Mesenchymal stem cell (in vitro differentiated cells and primary cell): ENCODE measurements at regions not wholly inside any gene's neighbourhood (a gene's known extent, or its start where the extent isn't known, plus 50 kb on each side); places are given as distances from the start of the nearest gene placed in this dataset.

Experiments used
- DNase-seq: peaks from one replicate; pipeline ENCODE4 v3.0.0-alpha.2; 2013
- H2AFZ ChIP-seq: one replicate; pipeline ENCODE4 v1.6.1; 2013; ENCODE audit warnings: low read depth, mild to moderate bottlenecking, control low read depth, inconsistent platforms, low read length, moderate library complexity
- H2AK5ac ChIP-seq: 2 replicates; pipeline ENCODE4 v1.6.1; 2013; ENCODE audit warnings: low read length, moderate library complexity, mild to moderate bottlenecking, inconsistent platforms; ENCODE audit not compliant: severe bottlenecking
- H2BK120ac ChIP-seq: one replicate; pipeline ENCODE4 v1.6.1; 2013; ENCODE audit warnings: low read depth, mild to moderate bottlenecking, inconsistent platforms, low read length, moderate library complexity
- H2BK12ac ChIP-seq, 2 experiments: one replicate each; pipeline ENCODE4 v1.6.1; 2013; ENCODE audit warnings: inconsistent platforms in 2 of 2, low read length in 2 of 2, mild to moderate bottlenecking in 2 of 2, moderate library complexity in 2 of 2, control low read depth in 1 of 2
- H2BK15ac ChIP-seq: one replicate; pipeline ENCODE4 v1.6.1; 2013; ENCODE audit warnings: mild to moderate bottlenecking, low read depth, inconsistent platforms; ENCODE audit not compliant: poor library complexity, severe bottlenecking
- H2BK5ac ChIP-seq: 2 replicates; pipeline ENCODE4 v1.6.1; 2013; ENCODE audit warnings: low read depth, mild to moderate bottlenecking, low read length, control low read depth, inconsistent platforms; ENCODE audit not compliant: poor library complexity, severe bottlenecking
- H3K14ac ChIP-seq, 2 experiments: one replicate each; pipeline ENCODE4 v1.6.1; 2013; ENCODE audit warnings: inconsistent platforms in 2 of 2, low read length in 2 of 2, control low read depth in 1 of 2, mild to moderate bottlenecking in 1 of 2, moderate library complexity in 1 of 2
- H3K18ac ChIP-seq, 2 experiments: one replicate each; pipeline ENCODE4 v1.6.1; 2013; ENCODE audit warnings: inconsistent platforms in 2 of 2, low read length in 2 of 2, control low read depth in 1 of 2, low read depth in 1 of 2, mild to moderate bottlenecking in 1 of 2
- H3K23ac ChIP-seq, 2 experiments: one replicate each; pipeline ENCODE4 v1.6.1; 2013; ENCODE audit warnings: inconsistent platforms in 2 of 2, low read length in 2 of 2, mild to moderate bottlenecking in 2 of 2, moderate library complexity in 2 of 2, control low read depth in 1 of 2
- H3K27ac ChIP-seq: 2 replicates; pipeline ENCODE4 v1.5.1; 2013; ENCODE audit warnings: mild to moderate bottlenecking, moderate library complexity, low read length, control low read depth, inconsistent platforms; ENCODE audit not compliant: poor library complexity, severe bottlenecking
- H3K27me3 ChIP-seq, 2 experiments: 2 replicates each; pipeline versions ENCODE4 v1.6.1 to v1.7.0; 2013; ENCODE audit warnings: low read length in 2 of 2, mild to moderate bottlenecking in 2 of 2, moderate library complexity in 2 of 2, control low read depth in 1 of 2, inconsistent platforms in 1 of 2; ENCODE audit not compliant: control insufficient read depth in 1 of 2, insufficient read depth in 1 of 2
- H3K36me3 ChIP-seq, 2 experiments: 2 replicates each; pipeline versions ENCODE4 v1.6.1 to v1.7.0; 2013; ENCODE audit warnings: low read length in 2 of 2, control low read depth in 1 of 2, inconsistent platforms in 1 of 2, low read depth in 1 of 2, mild to moderate bottlenecking in 1 of 2; ENCODE audit not compliant: insufficient read depth in 2 of 2, control insufficient read depth in 1 of 2
- H3K4ac ChIP-seq, 2 experiments: one replicate each; pipeline ENCODE4 v1.6.1; 2013; ENCODE audit warnings: inconsistent platforms in 2 of 2, low read length in 2 of 2, mild to moderate bottlenecking in 2 of 2, moderate library complexity in 2 of 2, control low read depth in 1 of 2, low read depth in 1 of 2
- H3K4me1 ChIP-seq: 2 replicates; pipeline ENCODE4 v1.6.1; 2013; ENCODE audit warnings: low read depth, low read length, control low read depth; ENCODE audit not compliant: control insufficient read depth, insufficient read depth
- H3K4me2 ChIP-seq: 2 replicates; pipeline ENCODE4 v1.6.1; 2013; ENCODE audit warnings: low read length, mild to moderate bottlenecking, inconsistent platforms; ENCODE audit not compliant: poor library complexity, severe bottlenecking
- H3K4me3 ChIP-seq, 2 experiments: 2 replicates each; pipeline versions ENCODE4 v1.5.1 to v1.7.0; 2013; ENCODE audit warnings: low read length in 2 of 2, mild to moderate bottlenecking in 2 of 2, control low read depth in 1 of 2, low read depth in 1 of 2; ENCODE audit not compliant: insufficient read depth in 1 of 2
- H3K79me1 ChIP-seq: replicated peaks from 2 replicates; pipeline ENCODE4 v1.6.1; 2013; ENCODE audit warnings: mild to moderate bottlenecking, control low read depth, low read length, inconsistent platforms; ENCODE audit not compliant: poor library complexity, severe bottlenecking
- H3K9ac ChIP-seq: 2 replicates; pipeline ENCODE4 v1.7.0; 2013; ENCODE audit warnings: mild to moderate bottlenecking, low read length, moderate library complexity
- H3K9me3 ChIP-seq: 2 replicates; pipeline ENCODE4 v1.7.0; 2013; ENCODE audit warnings: mild to moderate bottlenecking, low read length; ENCODE audit not compliant: control insufficient read depth
- H4K8ac ChIP-seq: one replicate; pipeline ENCODE4 v1.6.1; 2013; ENCODE audit warnings: inconsistent platforms, mild to moderate bottlenecking, low read length, moderate library complexity
- H4K91ac ChIP-seq: one replicate; pipeline ENCODE4 v1.6.1; 2013; ENCODE audit warnings: mild to moderate bottlenecking, low read length, inconsistent platforms
- WGBS: methylation state at CpG from one replicate; pipeline ENCODE4 v1.1.7; 2013; ENCODE audit warnings: mixed read lengths; 5-methylcytosine and 5-hydroxymethylcytosine counted together

GRCh38 chr13:109631069-109631468 lies 155.3 kb downstream of the IRS2 start:
- no peak overlapping the region for H3K18ac ChIP-seq
- no peak overlapping the region for H3K14ac ChIP-seq
- no peaks in the 10 kb centered on the region for H3K27me3 ChIP-seq
- H3K27ac ChIP-seq: no peak overlapping the region
- no peak overlapping the region for H2BK12ac ChIP-seq
- H3K79me1 ChIP-seq: no peaks in the 10 kb centered on the region
- H2BK120ac ChIP-seq: no peak overlapping the region
- no peak overlapping the region for H3K4me3 ChIP-seq
- no peak overlapping the region for H3K9ac ChIP-seq
- no peak overlapping the region for H3K4ac ChIP-seq
- no peak overlapping the region for H4K8ac ChIP-seq
- no peak overlapping the region for H2BK5ac ChIP-seq
- H2AFZ ChIP-seq: no peak overlapping the region
- H3K9me3 ChIP-seq: no peaks in the 10 kb centered on the region
- no peak overlapping the region for H2AK5ac ChIP-seq
- no peak overlapping the region for H3K23ac ChIP-seq
- DNase-seq: no peak
- H2BK15ac ChIP-seq: no peak overlapping the region
- 85% methylated on average over 3 of the region's 5 CpGs for WGBS
- no peaks in the 10 kb centered on the region for H3K36me3 ChIP-seq
- no peak overlapping the region for H3K4me2 ChIP-seq
- no peak overlapping the region for H4K91ac ChIP-seq
- no peaks in the 10 kb centered on the region for H3K4me1 ChIP-seq

- Histone ChIP-seq H3K36me3 (no peaks in the 10 kb centered on the region), H3K4me2 (no peak overlapping the region), H3K27ac (no peak overlapping the region), H3K9me3 (no peaks in the 10 kb centered on the region), H3K18ac (no peak overlapping the region), H3K23ac (no peak overlapping the region), H3K4me3 (no peak overlapping the region), H3K79me1 (no peaks in the 10 kb centered on the region), H4K91ac (no peak overlapping the region), H3K9ac (no peak overlapping the region), H2BK15ac (no peak overlapping the region), H3K27me3 (no peaks in the 10 kb centered on the region), H2BK12ac (peak overlapping the region in 1 of 2 experiments; percentile 47), H4K8ac (no peak overlapping the region), H2BK120ac (no peak overlapping the region), H2AK5ac (no peak overlapping the region), H3K4me1 (no peaks in the 10 kb centered on the region), H3K4ac (no peak overlapping the region), H2BK5ac (no peak overlapping the region), H3K14ac (peak overlapping the region in 1 of 2 experiments; percentile 13), H2AFZ (no peak overlapping the region)
- 93% methylated on average over 5 of the region's 6 CpGs for WGBS
- no peak for DNase-seq
Observed at GRCh38 chr13:109630271-109630670, 156.1 kb downstream of the IRS2 start.

GRCh38 chr13:109629737-109630136 lies 156.6 kb downstream of the IRS2 start:
- Histone ChIP-seq H2BK15ac (no peak overlapping the region), H3K4ac (no peak overlapping the region), H2BK120ac (no peak overlapping the region), H3K4me1 (no peaks in the 10 kb centered on the region), H3K36me3 (no peaks in the 10 kb centered on the region), H3K9ac (no peak overlapping the region), H3K4me3 (no peak overlapping the region), H2AFZ (no peak overlapping the region), H3K18ac (no peak overlapping the region), H4K8ac (no peak overlapping the region), H3K23ac (no peak overlapping the region), H2BK12ac (no peak overlapping the region), H3K9me3 (no peaks in the 10 kb centered on the region), H3K4me2 (no peak overlapping the region), H3K27me3 (no peaks in the 10 kb centered on the region), H3K14ac (no peak overlapping the region), H4K91ac (no peak overlapping the region), H2AK5ac (no peak overlapping the region), H2BK5ac (no peak overlapping the region), H3K79me1 (no peaks in the 10 kb centered on the region), H3K27ac (no peak overlapping the region)
- no peak for DNase-seq
- 100% methylated on average over 3 of the region's 3 CpGs for whole genome bisulfite sequencing

- Histone ChIP-seq H3K9ac (no peak overlapping the region), H3K4me2 (no peak overlapping the region), H3K79me1 (no peaks in the 10 kb centered on the region), H3K14ac (no peak overlapping the region), H3K27me3 (no peaks in the 10 kb centered on the region), H3K18ac (no peak overlapping the region), H2BK120ac (no peak overlapping the region), H2BK5ac (no peak overlapping the region), H3K27ac (no peak overlapping the region), H2BK15ac (no peak overlapping the region), H2BK12ac (no peak overlapping the region), H3K36me3 (no peaks in the 10 kb centered on the region), H4K91ac (no peak overlapping the region), H2AK5ac (no peak overlapping the region), H3K4ac (no peak overlapping the region), H3K9me3 (no peaks in the 10 kb centered on the region), H2AFZ (no peak overlapping the region), H3K4me3 (no peak overlapping the region), H3K23ac (no peak overlapping the region), H4K8ac (no peak overlapping the region), H3K4me1 (no peaks in the 10 kb centered on the region)
- 43% methylated on average over 1 of the region's 2 CpGs for WGBS
- DNase-seq: peak; percentile 24
Observed at GRCh38 chr13:109628251-109628699, 158.1 kb downstream of the IRS2 start.
